ENCODE measurements at regions not wholly inside any gene's neighbourhood (a gene's known extent, or its start where the extent isn't known, plus 50 kb on each side); places are given as distances from the start of the nearest gene placed in this dataset.

DNA sequence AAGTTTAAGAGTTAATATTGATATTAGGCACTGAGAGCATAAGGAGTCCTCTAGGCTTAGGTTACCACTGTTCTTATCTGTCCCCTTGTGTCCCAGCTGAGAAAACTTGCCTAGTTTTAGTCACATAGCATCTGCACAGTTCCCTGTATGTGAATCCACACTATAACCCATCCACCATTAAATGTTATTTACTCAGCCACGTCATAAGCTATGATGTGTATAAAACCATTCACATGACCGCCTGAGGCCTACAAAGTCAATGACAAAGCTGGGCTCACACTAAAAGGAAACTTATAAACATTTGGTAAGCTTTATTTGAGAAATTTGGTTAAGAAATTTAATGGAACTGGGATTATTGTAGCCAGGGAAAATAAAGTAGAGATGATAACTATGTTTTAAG, 59.2 kb upstream of the TFAP2D start:
- no peak for DNase-seq

- no peak for DNase-seq
Measured at GRCh38 chr6:50655848-50656453, 57.4 kb upstream of the TFAP2D start.

GRCh38 chr6:50657513-50657912, 55.8 kb upstream of the TFAP2D start:
- DNase-seq = no peak

- no peak for DNase-seq
Measured at GRCh38 chr6:50658561-50658960, 54.8 kb upstream of the TFAP2D start.

DNA sequence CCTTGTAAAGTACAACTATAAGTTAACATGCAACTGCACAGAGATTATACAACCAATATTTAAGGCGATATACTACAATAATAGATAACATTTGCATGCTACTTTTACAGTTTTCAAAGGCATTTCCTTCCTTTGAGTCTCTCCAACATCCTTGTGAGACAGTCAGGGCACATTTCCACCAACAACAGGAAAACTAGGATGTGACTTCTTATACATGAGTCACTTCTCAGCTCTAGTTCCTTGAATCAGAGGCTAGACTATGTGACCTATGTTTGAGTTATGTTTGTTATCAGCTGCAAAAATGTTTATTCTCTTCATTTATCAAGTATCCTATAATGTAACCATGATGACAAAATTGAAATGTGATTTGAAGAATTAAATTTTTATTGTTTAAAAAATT, 51.7 kb upstream of the TFAP2D start:
- DNase-seq = no peak
